IPS-15b (cell line): ENCODE measurements at regions not wholly inside any gene's neighbourhood (a gene's known extent, or its start where the extent isn't known, plus 50 kb on each side); places are given as distances from the start of the nearest gene placed in this dataset.
"Not testable (repeated sequence)": the region's sequence is repeated elsewhere in the genome, so short reads cannot be mapped to it uniquely, and the experiment has no call there.

Experiments
- H3K27me3 ChIP-seq: one replicate; pipeline ENCODE4 v1.6.1; 2013; ENCODE audit warnings: low read length; ENCODE audit not compliant: control insufficient read depth, insufficient read depth
- H3K36me3 ChIP-seq: one replicate; pipeline ENCODE4 v1.6.1; 2013; ENCODE audit warnings: low read length; ENCODE audit not compliant: control insufficient read depth, insufficient read depth
- H3K4me1 ChIP-seq: one replicate; pipeline ENCODE4 v1.6.1; 2013; ENCODE audit warnings: mild to moderate bottlenecking, low read length; ENCODE audit not compliant: control insufficient read depth, insufficient read depth
- H3K4me3 ChIP-seq: one replicate; pipeline ENCODE4 v1.5.1; 2013; ENCODE audit warnings: low read depth, low read length
- H3K9ac ChIP-seq: one replicate; pipeline ENCODE4 v1.6.1; 2013; ENCODE audit warnings: low read depth, mild to moderate bottlenecking, low read length
- H3K9me3 ChIP-seq: one replicate; pipeline ENCODE4 v1.6.1; 2013; ENCODE audit warnings: mild to moderate bottlenecking, low read length; ENCODE audit not compliant: control insufficient read depth, insufficient read depth

DNA sequence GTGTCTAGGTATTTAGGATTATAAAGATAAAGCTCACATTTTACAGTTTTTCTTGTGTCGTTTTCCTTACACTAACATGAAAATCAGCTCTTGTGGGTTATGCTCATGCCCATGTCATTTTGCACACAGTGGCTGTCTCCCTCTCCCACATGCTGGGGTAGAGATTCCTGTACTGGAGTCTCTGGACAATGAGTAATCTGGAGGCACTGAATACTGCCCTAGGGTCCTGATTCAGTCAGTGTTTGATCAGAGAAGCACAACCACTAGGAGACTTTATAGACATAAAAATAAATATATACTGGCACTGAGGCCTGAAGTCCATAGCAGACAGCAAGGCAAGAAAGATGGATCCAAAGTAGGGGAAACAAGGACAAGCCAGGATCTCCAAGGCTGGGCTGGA, 1008.8 kb downstream of the KCNMA1 start:
- Histone ChIP-seq H3K36me3 (no peaks in the 10 kb centered on the region), H3K4me3 (no peak overlapping the region), H3K4me1 (no peaks in the 10 kb centered on the region), H3K27me3 (peaks cover 3% of the 10 kb centered on the region), H3K9me3 (no peaks in the 10 kb centered on the region), H3K9ac (no peak overlapping the region)

DNA sequence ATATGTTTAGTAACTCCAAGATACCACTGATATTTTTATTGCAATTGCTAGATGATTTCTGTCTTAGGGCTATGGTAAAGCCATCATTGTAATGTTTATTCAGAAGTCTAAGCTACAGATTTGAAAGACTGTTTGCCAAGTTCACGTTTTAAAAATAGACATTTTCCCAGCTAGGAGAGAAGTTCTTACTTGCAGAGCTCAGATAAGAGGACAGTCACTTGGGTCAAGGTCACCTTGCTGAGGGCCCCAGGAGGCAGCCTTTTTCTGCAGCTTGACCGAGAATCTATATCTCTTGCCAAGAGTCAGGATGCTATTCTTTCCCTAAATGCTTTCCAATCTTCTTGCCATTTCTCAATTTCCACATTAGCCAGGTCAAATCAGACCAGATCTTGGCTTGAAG, 1011.2 kb downstream of the KCNMA1 start:
- Histone ChIP-seq H3K9ac (no peak overlapping the region), H3K4me3 (no peak overlapping the region), H3K36me3 (no peaks in the 10 kb centered on the region), H3K9me3 (no peaks in the 10 kb centered on the region), H3K4me1 (no peaks in the 10 kb centered on the region), H3K27me3 (peaks cover 3% of the 10 kb centered on the region)

DNA sequence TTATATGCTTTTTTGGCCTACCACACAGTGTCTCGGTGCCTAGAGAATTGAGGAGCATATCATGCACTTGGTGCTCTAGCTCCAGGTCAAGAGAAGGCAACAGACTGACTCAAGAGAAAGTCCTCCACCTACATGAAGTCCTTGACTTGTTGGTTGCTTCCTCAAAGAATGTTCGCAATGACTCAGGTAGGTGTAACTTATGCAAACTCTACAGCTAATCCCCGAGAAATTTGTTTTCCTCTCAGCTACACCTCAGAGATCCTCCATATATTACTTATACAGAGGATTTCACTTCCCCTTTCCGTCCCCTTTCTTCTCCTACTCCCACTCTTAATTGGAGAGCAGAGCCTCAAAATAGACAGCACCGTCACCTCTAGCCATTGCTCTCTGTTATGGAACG, 1013.1 kb downstream of the KCNMA1 start:
- Histone ChIP-seq H3K4me3 (no peak overlapping the region), H3K9ac (no peak overlapping the region), H3K9me3 (no peaks in the 10 kb centered on the region), H3K36me3 (no peaks in the 10 kb centered on the region), H3K4me1 (no peaks in the 10 kb centered on the region), H3K27me3 (no peaks in the 10 kb centered on the region)

GRCh38 chr10:76621886-76622620, 1015.6 kb downstream of the KCNMA1 start:
- H3K4me1 ChIP-seq, result no peaks in the 10 kb centered on the region
- H3K36me3 ChIP-seq, result no peaks in the 10 kb centered on the region
- no peak overlapping the region for H3K9ac ChIP-seq
- H3K27me3 ChIP-seq, result no peaks in the 10 kb centered on the region
- H3K4me3 ChIP-seq, result no peak overlapping the region
- no peaks in the 10 kb centered on the region for H3K9me3 ChIP-seq

GRCh38 chr10:76618641-76619040, 1019.0 kb downstream of the KCNMA1 start:
- Histone ChIP-seq H3K9ac (no peak overlapping the region), H3K4me3 (no peak overlapping the region), H3K4me1 (no peaks in the 10 kb centered on the region), H3K27me3 (no peaks in the 10 kb centered on the region), H3K36me3 (no peaks in the 10 kb centered on the region), H3K9me3 (no peaks in the 10 kb centered on the region)

DNA sequence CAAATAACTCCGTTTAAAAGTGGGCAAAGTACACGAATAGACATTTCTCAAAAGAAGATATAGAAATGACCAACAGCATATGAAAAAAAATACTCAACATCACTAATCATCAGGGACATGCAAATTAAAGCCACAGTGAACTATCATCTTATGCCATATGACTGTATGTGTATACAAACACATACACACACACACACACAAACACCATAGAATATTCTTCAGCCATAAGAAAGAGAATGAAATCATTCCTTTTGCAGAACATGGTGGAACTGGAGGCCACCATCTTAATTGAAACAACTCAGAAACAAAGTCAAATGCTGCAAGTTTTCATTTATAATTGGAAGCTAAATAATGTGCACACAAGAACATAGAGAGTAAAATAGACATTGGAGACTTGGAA, 1019.4 kb downstream of the KCNMA1 start:
- no peaks in the 10 kb centered on the region for H3K9me3 ChIP-seq
- no peak overlapping the region for H3K9ac ChIP-seq
- H3K27me3 ChIP-seq, result no peaks in the 10 kb centered on the region
- H3K4me3 ChIP-seq, result no peak overlapping the region
- no peaks in the 10 kb centered on the region for H3K36me3 ChIP-seq
- no peaks in the 10 kb centered on the region for H3K4me1 ChIP-seq

DNA sequence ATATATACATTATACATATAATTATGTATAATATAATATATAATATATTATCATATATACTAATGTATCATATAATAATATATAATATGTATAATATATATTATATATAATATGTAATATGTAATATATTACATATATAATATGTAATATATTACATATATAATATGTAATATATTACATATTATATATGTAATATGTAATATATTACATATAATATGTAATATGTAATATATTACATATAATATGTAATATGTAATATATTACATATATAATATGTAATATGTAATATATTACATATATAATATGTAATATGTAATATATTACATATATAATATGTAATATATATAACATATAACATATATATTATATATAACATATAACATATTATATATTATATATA, 1020.9 kb downstream of the KCNMA1 start:
- not testable (repeated sequence) for H3K4me3 ChIP-seq, H3K4me1 ChIP-seq, H3K9me3 ChIP-seq, H3K9ac ChIP-seq, H3K36me3 ChIP-seq, H3K27me3 ChIP-seq

GRCh38 chr10:76615049-76615448, 1022.6 kb downstream of the KCNMA1 start:
- no peaks in the 10 kb centered on the region for H3K27me3 ChIP-seq
- H3K36me3 ChIP-seq, result no peaks in the 10 kb centered on the region
- no peak overlapping the region for H3K4me3 ChIP-seq
- no peaks in the 10 kb centered on the region for H3K9me3 ChIP-seq
- H3K9ac ChIP-seq, result no peak overlapping the region
- H3K4me1 ChIP-seq, result no peaks in the 10 kb centered on the region
